Motor neuron (in vitro differentiated cells): ENCODE measurements at regions not wholly inside any gene's neighbourhood (a gene's known extent, or its start where the extent isn't known, plus 50 kb on each side); places are given as distances from the start of the nearest gene placed in this dataset.

Experiments used
- ATAC-seq, 8 experiments: fragments of 200-7000 bp; cut with Tn5 transposase; replicated peaks in 6 of 8; 2 replicates each; pipeline ENCODE4 v1.8.0; 2021; ENCODE audit warnings: mild to moderate bottlenecking in 8 of 8, moderate library complexity in 8 of 8
- H3K27ac ChIP-seq, 2 donors: fragments of 250-450 bp; sonication (Bioruptor Pico); 2 replicates each; pipeline ENCODE4 v1.9.0; 2021; ENCODE audit warnings: antibody characterized with exemption in 2 of 2, mild to moderate bottlenecking in 2 of 2, moderate library complexity in 1 of 2
- H3K4me1 ChIP-seq, 2 donors: fragments of 250-450 bp; sonication (Bioruptor Pico); replicated peaks in 1 of 2; 2 replicates each; pipeline ENCODE4 v1.6.1; 2021; ENCODE audit warnings: antibody characterized with exemption in 2 of 2, mild to moderate bottlenecking in 2 of 2, moderate library complexity in 1 of 2
- H3K4me3 ChIP-seq, 5 donors: fragments of 250-450 bp; sonication (Bioruptor Pico); 2 replicates each; pipeline ENCODE4 v1.9.0; 2021; ENCODE audit warnings: antibody characterized with exemption in 5 of 5, mild to moderate bottlenecking in 5 of 5, moderate library complexity in 4 of 5
- WGBS, 10 experiments: fragments of 450-650 bp; shearing (Covaris generic); methylation state at CpG; one replicate each; pipeline ENCODE4 v1.0.0; 2022; 5-methylcytosine and 5-hydroxymethylcytosine counted together
- in situ Hi-C, 9 experiments: fragments of 400-800 bp; cut with MboI; loops; one replicate each; pipeline ENCODE4 v1.15.0; 2021; ENCODE audit warnings: low sequenced_read_pairs in 9 of 9, low pct_unique_long_range_greater_than_20kb in 2 of 9; ENCODE audit not compliant: unreplicated experiment in 9 of 9

GRCh38 chr1:29467989-29468900 is 231.9 kb downstream of the PTPRU start:
- 20 to 100% (median 60%) methylated on average over 1 to 4 of the region's 10 CpGs; no CpG with 5 or more reads in 3 of the 10 experiments for WGBS, 10 experiments
- no peak overlapping the region for H3K4me3 ChIP-seq
- ATAC-seq = peak in 3 of 8 experiments; percentile 65 to 75 (median 66)
- in situ Hi-C loops = loop anchor here in 1 of 9 experiments (25.0 kb wide), 1 partner anchor 231 kb away; the partner anchor contains the start of genes MECR and PTPRU
- H3K27ac ChIP-seq = no peak overlapping the region
- peaks cover 15 to 23% of the 10 kb centered on the region in 2 donors for H3K4me1 ChIP-seq

DNA sequence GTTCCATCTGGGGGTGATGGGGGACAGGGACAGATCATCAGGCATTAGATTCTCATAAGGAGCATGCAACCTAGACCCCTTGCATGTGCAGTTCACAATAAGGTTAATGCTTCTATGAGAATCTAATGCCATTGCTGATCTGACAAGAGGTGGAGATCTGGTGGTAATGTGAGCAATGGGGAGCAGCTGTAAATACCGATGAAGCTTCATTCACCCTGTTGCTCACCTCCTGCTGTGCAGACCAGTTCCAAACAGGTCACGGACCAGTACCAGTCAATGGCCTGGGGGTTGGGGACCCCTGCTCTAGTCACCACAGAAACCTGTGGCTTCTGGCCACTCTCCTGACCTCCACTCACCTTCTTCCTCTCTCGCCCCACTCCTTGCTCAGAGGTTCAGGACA is 229.9 kb downstream of the PTPRU start:
- ATAC-seq = no peak

GRCh38 chr1:29465755-29466154 is 229.4 kb downstream of the PTPRU start:
- Histone ChIP-seq H3K4me3 (no peak overlapping the region), H3K27ac (no peak overlapping the region), H3K4me1 (peaks cover 0 to 3% of the 10 kb centered on the region in 2 donors)
- WGBS, 10 experiments = 13 to 100% (median 67%) methylated on average over 2 to 3 of the region's 4 CpGs; no CpG with 5 or more reads in 3 of the 10 experiments
- in situ Hi-C loops = loop anchor here in 1 of 9 experiments (25.0 kb wide), 1 partner anchor 228 kb away; the partner anchor contains the start of genes MECR and PTPRU
- peak in 1 of 8 experiments; percentile 25 for ATAC-seq

More for the DNA sequence above, 229.9 kb downstream of the PTPRU start:
- Histone ChIP-seq H3K27ac (no peak overlapping the region), H3K4me3 (no peak overlapping the region), H3K4me1 (peaks cover 0 to 8% of the 10 kb centered on the region in 2 donors)
- in situ Hi-C loops = loop anchor here in 1 of 9 experiments (25.0 kb wide), 1 partner anchor 229 kb away; the partner anchor contains the start of genes MECR and PTPRU
- WGBS, 10 experiments = 0 to 100% (median 63%) methylated on average over 1 to 3 of the region's 3 CpGs; no CpG with 5 or more reads in 5 of the 10 experiments

DNA sequence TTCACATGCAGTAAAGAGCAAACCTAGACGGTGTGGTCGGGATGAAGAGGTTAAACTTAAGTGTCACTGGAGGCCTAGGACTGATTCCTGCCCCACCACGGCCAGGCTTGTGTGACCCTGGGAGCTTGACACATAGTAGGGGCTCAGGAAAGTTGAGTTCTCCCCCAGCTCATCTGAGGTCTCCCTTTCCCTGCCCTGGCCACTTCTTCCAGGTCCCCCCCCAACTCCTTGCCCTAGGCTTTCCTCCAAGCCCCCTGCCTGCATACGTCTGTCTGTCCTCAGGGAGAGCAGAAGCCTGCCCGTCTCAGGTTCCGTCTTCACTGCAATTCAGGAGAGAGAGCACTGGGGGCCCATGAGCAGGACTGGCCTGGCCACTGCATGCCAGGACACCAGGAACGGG is 225.8 kb downstream of the PTPRU start:
- Histone ChIP-seq H3K4me1 (peaks cover 0 to 2% of the 10 kb centered on the region in 2 donors), H3K27ac (no peak overlapping the region), H3K4me3 (no peak overlapping the region)
- ATAC-seq = no peak
- WGBS, 10 experiments = 29 to 80% (median 67%) methylated on average over 1 to 5 of the region's 7 CpGs; no CpG with 5 or more reads in 5 of the 10 experiments
- in situ Hi-C loops = loop anchor here in 1 of 9 experiments (25.0 kb wide), 1 partner anchor 225 kb away; the partner anchor contains the start of genes MECR and PTPRU

DNA sequence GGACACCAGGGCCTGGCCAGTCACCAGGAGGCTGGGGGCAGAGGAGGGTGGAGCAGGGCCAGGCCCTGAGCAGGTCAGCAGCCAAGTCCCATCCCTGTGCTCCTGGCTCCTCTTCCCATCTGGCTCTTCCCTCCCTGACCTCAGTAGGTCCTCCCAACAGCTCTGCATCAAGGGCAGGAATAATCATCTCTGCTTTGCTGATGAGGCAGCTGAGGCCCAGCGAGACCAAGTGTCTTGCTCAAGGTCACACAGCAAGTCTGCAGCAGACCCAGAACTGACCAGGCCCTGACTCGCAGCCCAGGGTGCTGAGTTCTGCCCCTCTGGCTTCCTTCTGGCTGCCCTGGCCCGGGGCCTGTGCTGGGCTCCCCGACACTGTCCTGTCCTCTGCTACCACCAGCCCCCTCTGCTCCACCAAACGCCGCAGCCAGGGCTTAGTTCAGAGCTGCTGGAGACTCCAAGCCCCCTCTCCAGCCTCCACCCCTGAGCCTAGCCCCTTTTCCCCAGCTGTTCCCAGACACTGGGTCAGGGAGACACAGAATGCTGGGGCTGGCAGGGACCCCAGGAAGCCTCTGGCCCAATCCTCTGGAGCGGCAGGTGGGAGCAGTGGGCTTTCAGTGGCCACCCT is 224.9 kb downstream of the PTPRU start:
- WGBS, 10 experiments = 17 to 93% (median 88%) methylated on average over 1 to 7 of the region's 7 CpGs; no CpG with 5 or more reads in 6 of the 10 experiments
- Histone ChIP-seq H3K4me1 (peaks cover 0 to 2% of the 10 kb centered on the region in 2 donors), H3K27ac (no peak overlapping the region), H3K4me3 (no peak overlapping the region)
- in situ Hi-C loops = loop anchor here in 1 of 9 experiments (25.0 kb wide), 1 partner anchor 224 kb away; the partner anchor contains the start of genes MECR and PTPRU
- ATAC-seq = no peak

GRCh38 chr1:29460694-29461093 is 224.4 kb downstream of the PTPRU start:
- Histone ChIP-seq H3K4me1 (peaks cover 0 to 2% of the 10 kb centered on the region in 2 donors), H3K27ac (no peak overlapping the region), H3K4me3 (no peak overlapping the region)
- in situ Hi-C loops = loop anchor here in 1 of 9 experiments (25.0 kb wide), 1 partner anchor 223 kb away; the partner anchor contains the start of genes MECR and PTPRU
- ATAC-seq = no peak

GRCh38 chr1:29460041-29460610 is 223.8 kb downstream of the PTPRU start:
- Histone ChIP-seq H3K4me1 (peaks cover 0 to 2% of the 10 kb centered on the region in 2 donors), H3K27ac (no peak overlapping the region), H3K4me3 (no peak overlapping the region)
- WGBS, 10 experiments = 0 to 74% (median 65%) methylated on average over 1 to 3 of the region's 4 CpGs; no CpG with 5 or more reads in 6 of the 10 experiments
- in situ Hi-C loops = loop anchor here in 1 of 9 experiments (25.0 kb wide), 1 partner anchor 223 kb away; the partner anchor contains the start of genes MECR and PTPRU
- ATAC-seq = peak in 2 of 8 experiments; percentile 12 to 21

- no peak overlapping the region for H3K27ac ChIP-seq
- in situ Hi-C loops = loop anchor here in 1 of 9 experiments (25.0 kb wide), 1 partner anchor 222 kb away; the partner anchor contains the start of genes MECR and PTPRU
- WGBS, 10 experiments = 20 to 100% (median 90%) methylated on average over 1 to 5 of the region's 6 CpGs; no CpG with 5 or more reads in 6 of the 10 experiments
- H3K4me3 ChIP-seq = no peak overlapping the region
- H3K4me1 ChIP-seq = peaks cover 0 to 2% of the 10 kb centered on the region in 2 donors
- ATAC-seq = no peak
Measured at GRCh38 chr1:29459620-29459945, 223.3 kb downstream of the PTPRU start.

GRCh38 chr1:29458737-29459619 is 222.7 kb downstream of the PTPRU start:
- Histone ChIP-seq H3K4me3 (no peak overlapping the region), H3K4me1 (peaks cover 0 to 2% of the 10 kb centered on the region in 2 donors), H3K27ac (no peak overlapping the region)
- in situ Hi-C loops = loop anchor here in 1 of 9 experiments (25.0 kb wide), 1 partner anchor 222 kb away; the partner anchor contains the start of genes MECR and PTPRU
- WGBS, 10 experiments = 23 to 90% (median 80%) methylated on average over 1 to 7 of the region's 8 CpGs; no CpG with 5 or more reads in 4 of the 10 experiments
- ATAC-seq = no peak

DNA sequence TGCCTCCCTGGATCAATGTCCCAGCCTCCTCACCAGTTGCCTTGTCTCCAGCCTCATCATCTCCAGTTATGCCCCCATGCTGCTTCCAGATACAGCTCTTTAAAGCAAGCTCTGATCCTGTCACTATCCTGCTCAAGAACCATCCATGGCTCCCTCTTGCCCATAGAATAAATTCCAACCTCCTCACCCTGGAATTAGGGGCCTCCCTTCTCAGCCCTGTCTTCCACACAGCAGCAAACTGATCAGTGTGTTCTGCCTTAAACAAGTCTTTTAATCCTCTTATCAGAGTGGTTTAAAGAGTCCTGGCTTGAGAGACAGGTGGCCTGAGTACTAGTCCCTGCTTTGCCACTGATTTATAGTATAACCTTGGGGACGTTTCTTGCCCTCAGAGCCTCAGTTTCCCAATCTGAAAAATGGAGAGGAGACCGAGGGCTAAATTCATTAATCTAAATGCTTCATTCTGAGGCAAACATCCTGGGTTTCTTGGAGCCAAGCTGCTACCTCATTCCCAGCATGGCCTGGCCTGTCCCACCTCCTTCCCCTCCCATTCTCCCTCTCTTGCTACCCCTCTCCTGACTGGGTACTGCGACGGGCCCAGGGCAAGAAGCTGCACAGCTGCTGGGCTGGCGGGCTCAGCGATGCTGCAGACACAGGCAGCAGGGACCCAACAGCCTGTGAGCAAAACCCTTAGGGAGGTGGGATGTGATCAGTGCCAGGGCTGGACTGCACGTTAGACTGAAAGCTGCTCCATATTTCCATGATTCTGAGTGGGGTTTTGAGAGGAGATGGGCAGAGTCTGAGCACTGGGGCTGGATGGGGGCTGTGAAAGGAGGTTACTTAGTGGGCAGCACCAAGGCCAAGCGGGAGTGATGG is 221.4 kb downstream of the PTPRU start:
- in situ Hi-C loops = loop anchor here in 1 of 9 experiments (25.0 kb wide), 1 partner anchor 220 kb away; the partner anchor contains the start of genes MECR and PTPRU
- Histone ChIP-seq H3K4me1 (peaks cover 0 to 7% of the 10 kb centered on the region in 2 donors), H3K4me3 (no peak overlapping the region), H3K27ac (no peak overlapping the region)
- 22 to 100% (median 68%) methylated on average over 1 to 8 of the region's 8 CpGs; no CpG with 5 or more reads in 2 of the 10 experiments for WGBS, 10 experiments
- no peak for ATAC-seq
